GM19397 (cell line): ENCODE measurements at regions not wholly inside any gene's neighbourhood (a gene's known extent, or its start where the extent isn't known, plus 50 kb on each side); places are given as distances from the start of the nearest gene placed in this dataset.
"Not testable (repeated sequence)": the region's sequence is repeated elsewhere in the genome, so short reads cannot be mapped to it uniquely, and the experiment has no call there.

Source experiments
- ATAC-seq: cut with Tn5 transposase; IDR thresholded peaks from one replicate; pipeline ENCODE4 v1.9.1; 2021; ENCODE audit warnings: mild to moderate bottlenecking, moderate library complexity; ENCODE audit not compliant: unreplicated experiment

DNA sequence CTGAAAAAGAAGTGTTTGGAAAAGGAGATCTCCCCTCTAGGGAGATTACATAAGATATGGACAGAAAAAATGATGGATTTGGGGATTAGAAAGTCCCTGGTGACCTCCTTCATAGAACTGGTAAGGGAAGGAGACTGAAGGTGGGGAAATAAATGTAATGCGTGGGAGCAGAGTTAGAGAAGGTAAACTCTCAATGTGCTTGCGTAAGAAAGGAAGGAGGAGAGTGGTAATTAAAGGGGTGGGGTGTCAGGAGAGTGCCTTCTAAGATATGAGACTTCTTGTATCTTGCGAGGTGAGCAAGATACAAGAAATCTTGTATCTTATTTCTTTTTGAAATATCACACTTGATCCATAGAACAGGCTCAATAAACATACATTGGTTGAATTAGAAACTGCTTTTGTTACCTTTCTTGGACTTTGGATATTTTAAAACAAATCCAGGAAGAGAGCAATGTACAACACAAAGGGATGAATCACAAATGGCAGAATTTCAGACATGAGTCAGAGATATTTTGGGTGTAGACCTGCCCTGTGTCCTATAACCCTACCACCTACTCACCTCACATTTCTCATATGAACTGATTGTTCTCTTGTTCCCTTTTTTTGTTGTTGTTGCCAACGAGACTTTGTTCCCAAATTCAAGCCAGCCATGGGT lies 342.4 kb downstream of the INSIG2 start:
- ATAC-seq, result no peak

DNA sequence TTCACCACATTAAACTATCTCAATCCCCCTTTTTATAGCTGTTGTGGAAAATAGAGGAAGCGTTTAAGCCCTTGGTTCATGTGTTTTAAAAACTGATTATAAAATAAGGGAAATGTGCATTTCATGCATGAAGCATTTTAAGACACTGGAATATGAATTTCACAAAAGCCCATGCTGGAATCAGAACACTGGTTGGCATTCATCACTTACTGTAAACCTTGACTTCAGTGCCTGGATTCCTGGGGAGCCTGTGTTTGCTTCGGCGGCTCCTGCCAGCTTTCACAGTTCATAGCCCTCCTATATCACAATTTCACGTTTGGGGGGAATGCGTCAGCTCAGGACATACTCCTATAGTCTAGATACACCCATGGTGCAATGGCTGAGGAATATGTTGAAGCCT lies 336.9 kb downstream of the INSIG2 start:
- ATAC-seq, result no peak

DNA sequence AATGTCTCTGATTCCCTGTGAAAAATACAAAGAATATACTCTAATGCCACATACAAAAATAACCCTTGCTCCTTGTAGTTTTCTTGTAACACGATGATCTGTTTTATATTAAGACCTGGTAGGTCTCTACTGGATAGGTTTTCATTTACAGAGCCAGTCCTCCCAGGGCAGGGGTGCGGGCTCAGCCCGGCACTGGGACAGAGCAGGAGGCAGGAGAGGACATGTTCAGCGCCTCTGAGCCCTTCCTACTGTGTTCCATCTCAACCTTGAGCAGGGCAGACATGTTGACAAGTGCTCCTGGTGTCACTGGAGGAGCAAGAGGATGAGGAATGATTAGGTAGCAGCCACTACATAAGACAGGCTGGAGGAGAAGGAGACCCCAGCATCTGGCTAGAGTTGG lies 335.5 kb downstream of the INSIG2 start:
- no peak for ATAC-seq

DNA sequence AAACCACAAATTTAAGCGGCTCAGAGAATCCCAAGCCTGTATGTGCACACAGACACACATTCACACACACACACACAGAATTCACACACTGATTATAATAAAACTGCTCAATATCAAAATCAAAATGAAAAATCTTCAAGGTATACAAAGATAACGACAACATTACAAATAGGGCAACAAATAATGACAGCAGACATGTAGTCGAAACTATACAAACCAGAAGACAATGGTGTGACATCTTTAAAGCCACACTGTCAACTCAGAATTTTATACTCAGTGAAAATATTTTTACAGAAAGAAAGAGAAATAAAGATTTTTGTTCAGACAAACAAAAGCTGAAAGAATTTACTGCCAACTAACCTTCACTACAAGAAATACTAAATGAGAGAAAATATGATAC lies 333.4 kb downstream of the INSIG2 start:
- ATAC-seq, result no peak

DNA sequence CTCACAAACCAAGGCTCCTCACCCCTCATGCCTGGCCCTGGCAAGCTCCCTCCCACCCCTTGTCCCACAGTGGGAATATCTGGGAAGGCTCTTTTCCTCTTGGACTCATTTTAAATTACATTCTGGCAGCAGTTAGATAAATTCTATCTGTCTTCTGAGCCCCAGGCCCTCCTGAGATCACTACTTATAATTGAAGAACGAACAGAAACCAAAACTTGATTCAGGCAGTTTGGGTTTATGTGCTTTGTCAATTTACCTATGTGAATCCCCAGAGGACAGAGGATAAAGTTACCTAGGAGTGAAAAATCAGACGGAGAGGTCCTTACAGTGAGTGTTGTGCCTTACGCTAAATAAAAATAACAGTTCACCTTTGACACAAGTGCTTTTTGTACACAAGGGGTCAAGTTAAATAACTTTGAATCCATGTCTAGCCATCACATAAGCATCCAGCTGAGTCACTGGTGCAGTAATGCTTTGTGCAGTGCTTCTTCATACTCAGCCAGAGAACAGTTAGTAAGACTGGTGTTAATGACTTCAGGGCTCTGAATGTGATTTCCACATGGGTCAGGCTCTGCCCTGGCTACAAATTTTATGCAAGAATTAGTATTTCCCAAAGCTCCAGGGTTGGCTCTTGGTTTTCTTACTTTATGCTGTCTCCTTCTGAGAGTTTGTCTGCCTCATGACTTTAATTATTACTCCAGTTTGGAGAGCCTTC lies 329.3 kb downstream of the INSIG2 start:
- no peak for ATAC-seq

DNA sequence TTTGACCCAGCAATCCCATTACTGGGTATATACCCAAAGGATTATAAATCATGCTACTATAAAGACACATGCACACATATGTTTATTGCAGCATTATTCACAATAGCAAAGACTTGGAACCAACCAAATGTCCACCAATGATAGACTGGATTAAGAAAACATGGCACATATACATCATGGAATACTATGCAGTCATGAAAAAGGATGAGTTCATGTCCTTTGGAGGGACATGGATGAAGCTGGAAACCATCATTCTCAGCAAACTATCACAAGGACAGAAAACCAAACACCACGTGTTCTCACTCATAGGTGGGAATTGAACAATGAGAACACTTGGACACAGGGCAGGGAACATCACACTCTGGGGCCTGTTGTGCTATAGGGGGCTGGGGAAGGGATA lies 326.9 kb downstream of the INSIG2 start:
- ATAC-seq, result not testable (repeated sequence)

DNA sequence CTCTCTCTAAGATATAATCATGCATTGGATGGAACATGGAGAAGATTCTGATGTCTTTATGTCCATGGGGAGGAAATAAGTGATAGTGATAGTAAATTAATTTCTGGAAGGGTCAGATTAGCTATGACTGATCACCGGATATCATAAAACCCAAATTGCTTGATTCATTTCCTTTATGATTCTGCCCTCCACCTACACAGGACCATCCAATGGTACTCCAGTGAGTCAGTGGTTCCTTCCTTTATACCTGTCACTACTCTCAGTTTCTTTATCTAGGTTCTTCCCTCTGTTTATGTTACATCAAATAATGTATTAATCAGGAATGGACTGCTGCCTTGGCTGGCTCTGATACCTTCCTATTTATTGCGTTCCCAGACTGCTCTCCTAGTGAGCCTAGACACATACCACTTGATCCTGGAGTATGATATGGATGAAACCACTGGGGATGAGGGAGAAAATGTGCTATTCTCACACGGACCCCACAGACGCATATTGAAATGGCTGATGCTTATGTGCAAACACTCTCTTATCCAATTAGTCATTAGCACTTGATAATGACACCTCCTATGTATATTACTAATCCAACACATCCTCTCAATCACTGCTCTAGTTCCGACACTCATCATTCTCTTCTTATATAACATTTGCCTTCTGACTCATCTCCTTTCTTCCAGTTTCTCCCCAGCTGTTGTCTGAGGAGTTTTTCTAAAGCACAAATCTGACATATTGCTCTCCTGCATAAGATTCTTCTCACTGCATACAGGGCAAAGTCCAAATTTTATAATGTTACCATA lies 315.6 kb downstream of the INSIG2 start:
- ATAC-seq, result no peak

DNA sequence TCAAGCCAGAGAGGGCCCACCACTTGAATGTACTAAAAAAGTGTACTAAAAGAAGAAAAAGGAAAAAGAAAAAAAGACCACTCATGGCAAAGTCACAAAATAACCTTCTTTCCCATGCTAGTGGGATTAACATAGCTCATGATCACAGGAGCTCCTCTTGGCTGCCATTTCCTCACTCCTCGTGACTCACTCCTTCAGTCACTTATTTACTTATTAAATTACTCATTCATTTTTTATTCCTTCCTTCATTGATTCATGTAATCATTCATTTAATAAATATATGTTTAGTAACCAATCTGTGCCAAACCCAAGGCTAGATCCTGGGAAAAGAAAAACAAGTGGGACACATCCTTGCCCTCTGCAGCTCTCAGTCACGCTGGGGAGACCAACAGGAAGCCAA lies 300.5 kb downstream of the INSIG2 start:
- ATAC-seq, result no peak

DNA sequence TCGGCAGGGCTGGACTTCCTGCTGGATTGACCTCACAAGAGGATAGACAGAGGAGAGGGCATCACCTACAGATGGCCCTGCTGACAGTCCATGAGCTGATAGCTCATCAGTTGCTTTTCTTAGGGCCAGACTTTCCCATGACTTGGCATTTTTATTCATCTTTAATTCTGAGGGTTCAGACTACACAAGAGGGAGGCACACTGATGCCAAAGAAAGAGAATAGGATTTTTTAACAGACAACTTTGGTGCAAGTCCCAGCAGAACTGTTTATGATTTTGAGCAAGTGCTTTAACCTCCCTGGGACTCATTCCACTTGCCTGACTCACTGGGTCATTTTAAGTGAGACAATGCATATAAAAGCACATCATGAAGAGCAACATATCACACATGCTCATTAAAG lies 299.2 kb downstream of the INSIG2 start:
- no peak for ATAC-seq

DNA sequence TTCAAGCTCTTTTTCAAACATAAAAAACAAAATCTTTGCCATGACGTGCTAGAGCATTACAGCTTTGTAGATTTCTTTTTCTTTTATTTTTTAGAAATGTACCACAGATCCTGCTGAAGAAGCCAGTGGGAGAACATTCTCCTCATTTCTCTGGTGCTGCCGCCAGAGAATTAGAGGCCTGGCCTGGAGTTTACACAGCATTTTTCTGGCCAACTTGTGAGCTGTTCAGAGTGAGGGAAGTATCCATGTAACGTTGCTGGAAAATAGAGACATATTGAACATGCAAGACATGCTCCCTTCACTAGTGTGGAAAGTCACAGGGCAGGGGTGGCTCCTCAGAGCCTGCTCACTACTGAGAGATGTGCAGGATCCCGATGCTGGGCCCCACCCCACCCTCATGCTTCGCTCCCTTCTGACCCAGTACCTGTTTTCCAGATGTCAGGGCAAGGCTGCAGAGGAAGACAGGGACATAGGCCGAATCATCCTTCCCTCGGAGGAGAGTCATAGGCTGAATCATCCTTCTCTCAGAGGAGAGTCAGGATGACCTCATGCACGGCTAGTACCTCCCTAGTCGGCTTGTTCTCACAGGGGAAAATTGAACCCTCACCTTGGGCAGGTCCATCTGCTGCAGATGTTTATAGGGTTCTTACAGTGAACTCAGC lies 298.5 kb downstream of the INSIG2 start:
- no peak for ATAC-seq

DNA sequence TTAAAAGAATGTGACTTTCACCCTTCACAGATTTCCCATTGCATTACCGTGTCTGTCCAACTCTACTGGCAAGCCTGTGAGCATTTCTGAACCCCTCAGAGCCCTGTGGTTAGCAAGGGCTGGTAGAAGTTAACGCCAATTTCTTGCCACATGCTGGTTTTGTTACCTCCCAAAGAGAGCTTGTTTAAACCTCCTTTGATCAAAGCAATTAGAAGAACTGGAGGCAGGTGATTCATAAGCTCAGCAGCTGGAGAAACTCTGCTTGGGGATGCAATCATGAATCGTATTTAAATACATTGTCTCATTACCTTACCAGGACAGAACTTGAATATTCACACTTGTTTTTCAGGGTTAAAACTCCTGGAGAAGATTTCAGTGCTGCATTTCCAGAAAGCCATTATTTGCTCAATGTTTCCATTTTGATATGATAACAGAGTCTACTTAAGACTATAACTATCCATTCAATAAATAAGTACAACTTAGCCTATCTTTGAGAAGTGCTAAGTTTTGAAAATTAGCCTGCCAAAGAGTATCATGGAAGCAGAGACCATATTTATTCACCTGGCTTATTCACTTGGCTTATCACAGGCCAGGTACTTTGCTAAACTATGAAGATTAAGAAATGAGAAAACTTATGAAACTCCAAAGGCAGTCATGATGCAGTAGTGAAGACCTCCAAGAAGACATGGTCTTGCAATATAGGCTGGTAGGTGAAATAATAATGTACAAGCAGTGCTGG lies 292.8 kb downstream of the INSIG2 start:
- no peak for ATAC-seq

DNA sequence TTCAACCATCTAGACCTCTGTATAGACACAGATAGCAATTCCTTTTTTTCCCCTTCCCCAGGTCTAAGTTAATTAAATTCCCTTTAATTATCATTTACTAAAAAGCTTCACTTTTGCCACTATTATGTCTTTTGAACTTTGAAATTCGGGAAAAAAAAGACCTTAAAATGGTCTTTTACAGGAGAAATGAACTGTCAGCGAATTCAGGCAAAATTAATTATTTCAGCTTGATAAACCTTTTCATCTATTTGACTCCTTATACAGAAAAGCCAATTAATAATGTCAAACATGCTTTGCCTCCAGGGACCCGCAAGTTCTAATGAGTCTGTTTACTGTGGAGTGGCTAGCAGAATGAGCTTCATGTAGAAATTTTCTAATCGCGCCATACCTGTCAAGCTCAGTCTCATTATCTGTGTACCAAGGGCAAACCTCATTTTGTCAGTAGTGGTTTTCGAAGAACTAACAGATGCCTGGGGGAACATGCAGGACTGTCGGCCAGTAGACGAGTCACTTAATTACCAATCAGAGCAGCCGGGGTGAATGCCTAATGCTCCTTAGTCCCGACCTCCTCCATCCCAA lies 287.7 kb downstream of the INSIG2 start:
- ATAC-seq, result no peak

DNA sequence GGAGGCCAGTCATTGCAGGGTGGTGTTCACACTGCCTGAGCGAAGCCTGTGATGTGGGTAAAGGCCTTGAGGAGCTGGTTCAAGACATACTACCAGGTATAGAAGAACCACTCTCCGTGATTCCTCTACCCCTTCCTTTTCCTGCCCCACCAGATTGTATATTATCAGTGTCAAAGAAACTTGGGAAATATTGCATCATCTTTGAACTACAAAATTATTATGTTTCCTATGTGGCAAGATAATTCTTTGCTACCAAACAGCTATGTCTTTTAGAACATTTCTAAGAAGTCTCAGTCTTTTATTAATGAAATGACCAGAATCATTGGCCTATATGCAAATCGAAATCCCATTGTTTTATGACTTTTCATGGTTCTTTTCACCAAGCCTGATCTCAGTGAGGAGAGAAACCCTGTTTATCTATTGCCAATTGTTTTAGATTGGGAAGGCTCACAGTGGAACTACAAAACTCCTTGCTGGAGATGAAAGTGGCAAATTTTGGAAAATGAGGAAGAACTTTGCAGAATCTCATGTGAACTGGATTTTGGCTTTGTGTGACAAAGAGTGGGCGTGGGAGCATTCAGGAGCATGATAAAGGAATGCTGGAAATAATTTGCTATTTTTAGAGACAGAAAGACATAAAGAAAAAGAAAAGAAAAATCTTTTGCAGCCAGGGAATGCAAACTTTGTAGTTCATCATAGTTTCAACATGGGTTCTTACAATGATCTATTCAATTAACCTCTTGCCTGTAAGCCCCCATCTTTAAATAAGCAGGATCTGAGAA lies 286.9 kb downstream of the INSIG2 start:
- no peak for ATAC-seq

DNA sequence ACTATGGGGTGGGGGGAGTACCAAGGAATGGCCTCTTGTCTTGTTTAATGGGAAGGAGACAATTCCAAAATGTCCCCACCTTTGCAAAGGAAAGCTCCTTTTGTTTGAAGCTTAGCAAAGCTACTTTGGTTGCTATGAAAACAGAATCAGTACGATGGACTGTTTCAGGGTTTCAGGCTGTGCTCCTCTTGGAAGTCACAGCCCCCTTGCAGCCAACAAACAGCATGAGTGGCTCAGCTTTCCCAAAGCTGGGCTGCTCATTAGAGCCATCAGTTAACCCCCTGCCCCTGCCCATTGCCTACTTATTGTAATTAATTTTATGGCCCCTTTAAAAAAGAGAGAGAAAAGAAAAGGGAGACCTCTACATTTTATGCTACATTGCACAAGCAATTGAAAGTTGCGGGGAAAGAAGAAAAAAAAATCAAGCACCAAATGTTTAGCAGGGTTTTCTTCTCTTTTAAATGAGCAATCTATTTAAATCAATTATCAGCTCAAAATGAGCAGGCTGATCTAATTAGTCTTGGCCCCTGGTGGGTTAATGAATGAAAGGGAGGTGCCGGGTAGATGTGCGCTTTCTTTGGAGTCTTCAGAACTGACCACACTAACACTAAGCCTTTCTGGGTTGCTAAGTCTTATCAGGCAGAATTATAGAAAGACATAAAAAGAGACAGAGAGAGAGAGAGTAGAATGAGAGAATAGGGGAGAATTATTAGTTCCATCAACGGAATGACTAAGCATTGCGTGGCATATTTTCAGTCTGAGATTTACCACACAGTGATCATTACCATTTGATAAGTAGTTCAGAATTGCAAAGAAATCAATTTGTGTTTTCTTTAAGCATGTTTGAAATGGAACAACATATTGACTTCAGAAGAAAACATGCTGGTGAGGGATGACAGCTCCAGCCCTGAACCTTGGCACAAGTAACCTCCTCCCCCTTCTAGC lies 284.9 kb downstream of the INSIG2 start:
- ATAC-seq, result no peak

DNA sequence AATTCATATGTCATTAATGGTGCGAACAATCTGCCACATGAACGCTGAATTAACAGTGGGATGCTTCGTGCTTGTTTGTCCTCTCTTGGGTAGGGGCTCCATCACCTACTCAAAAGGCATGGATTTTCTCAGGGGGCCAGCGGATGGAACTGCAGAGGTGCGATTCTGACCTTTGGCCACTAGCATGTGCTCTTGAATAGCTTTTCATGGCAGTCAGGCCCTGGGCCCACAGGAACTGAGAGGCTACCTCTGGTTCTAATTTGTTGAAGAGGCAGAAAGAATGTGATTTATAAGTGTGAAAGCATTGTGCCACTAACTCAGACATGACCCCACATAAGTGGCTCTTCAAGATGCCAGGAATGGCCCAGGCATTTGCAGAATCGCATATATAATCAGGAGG lies 283.2 kb downstream of the INSIG2 start:
- ATAC-seq, result no peak

DNA sequence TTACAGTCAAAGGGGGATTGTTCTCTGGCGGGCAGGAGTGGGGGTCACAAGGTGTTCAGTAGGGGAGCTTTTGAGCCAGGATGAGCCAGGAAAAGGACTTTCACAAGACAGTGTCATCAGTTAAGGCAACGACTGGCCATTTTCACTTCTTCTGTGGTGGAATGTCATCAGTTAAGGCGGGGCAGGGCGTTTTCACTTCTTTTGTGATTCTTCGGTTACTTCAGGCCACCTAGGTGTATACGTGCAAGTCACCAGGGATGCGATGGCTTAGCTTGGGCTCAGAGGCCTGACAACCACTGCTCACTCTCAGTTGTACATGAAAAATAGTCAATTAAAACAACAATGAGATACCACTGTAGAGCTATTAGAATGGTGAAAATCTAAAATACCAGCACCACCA lies 281.2 kb downstream of the INSIG2 start:
- ATAC-seq, result not testable (repeated sequence)

DNA sequence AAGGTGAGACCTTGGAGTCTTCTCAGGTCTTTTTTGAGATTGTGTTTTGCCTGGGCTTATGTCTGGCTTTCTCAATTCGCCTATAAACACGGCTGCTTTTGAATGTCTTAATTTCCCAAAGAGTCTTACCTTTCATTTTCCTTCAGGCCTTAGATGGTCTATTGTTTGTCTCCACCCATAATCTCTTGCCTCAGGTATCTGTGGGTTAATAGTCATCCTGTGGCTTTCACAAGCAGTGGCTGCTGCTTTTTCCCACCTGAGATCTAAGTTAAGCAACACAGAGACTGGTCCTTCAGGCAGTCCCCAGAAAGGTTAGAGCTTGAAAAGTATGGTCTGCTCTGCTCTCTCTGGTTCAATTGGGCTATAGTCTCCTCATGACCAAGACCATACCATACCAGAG lies 275.3 kb downstream of the INSIG2 start:
- no peak for ATAC-seq

DNA sequence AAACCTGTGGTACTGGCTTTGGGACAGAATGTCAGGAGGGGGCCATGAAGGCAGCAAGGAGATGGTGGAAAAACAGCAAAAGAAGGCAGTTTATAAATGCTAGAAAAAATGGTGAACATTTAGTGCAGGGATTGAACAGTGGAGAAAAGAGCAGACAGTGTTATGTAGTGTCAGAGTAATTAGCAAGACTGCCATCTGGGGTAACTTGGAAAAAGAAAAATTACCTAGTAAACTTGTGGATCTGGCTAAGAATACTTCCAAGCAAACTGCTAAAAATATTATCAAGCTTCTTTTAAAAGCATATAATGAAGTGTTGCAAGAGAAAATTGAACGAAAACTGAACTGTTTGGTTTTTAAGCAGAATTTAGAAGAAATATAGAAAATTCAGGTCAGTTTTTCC lies 267.8 kb downstream of the INSIG2 start:
- ATAC-seq, result no peak

DNA sequence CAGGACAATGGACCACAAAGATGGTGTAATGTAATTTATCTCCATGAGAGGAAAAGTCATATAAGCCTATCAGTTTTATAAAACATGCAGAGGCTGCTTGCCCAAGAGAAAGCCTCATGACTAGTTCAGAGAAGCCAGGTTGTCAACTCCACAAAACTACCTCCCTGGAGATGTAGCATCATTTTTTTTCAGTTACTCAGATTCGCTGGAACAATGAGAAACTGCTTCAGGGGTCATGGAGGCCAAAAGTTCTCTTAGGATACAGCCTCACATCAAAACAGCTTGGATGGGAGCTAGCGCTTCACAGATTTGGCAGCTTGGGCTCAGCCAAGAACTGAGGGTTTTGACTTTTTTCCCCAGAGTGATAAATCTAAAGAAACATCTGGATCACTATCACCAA lies 263.5 kb downstream of the INSIG2 start:
- ATAC-seq, result no peak
